Bronchial epithelial cell (primary cell): ENCODE measurements at regions not wholly inside any gene's neighbourhood (a gene's known extent, or its start where the extent isn't known, plus 50 kb on each side); places are given as distances from the start of the nearest gene placed in this dataset.

Experiments
- DNase-seq: peaks from one replicate; pipeline ENCODE4 v3.0.0-alpha.2; 2010; ENCODE audit warnings: low read depth
- FAIRE-seq: peaks from 2 replicates; lab custom pipeline; 2011; peaks lifted over from hg19 to GRCh38; lab: Jason Lieb, UNC
- H3K27me3 ChIP-seq: 2 replicates; pipeline ENCODE4 v1.5.1; 2011; ENCODE audit warnings: low read length; ENCODE audit not compliant: control insufficient read depth, insufficient read depth
- H3K36me3 ChIP-seq: 2 replicates; pipeline ENCODE4 v1.5.1; 2011; ENCODE audit warnings: low read length; ENCODE audit not compliant: control insufficient read depth, insufficient read depth
- H3K4me3 ChIP-seq: 2 replicates; pipeline ENCODE4 v1.5.1; 2011; ENCODE audit warnings: mild to moderate bottlenecking, low read depth, low read length, control low read depth
- CTCF ChIP-seq: IDR thresholded peaks from 2 replicates; pipeline ENCODE4 v1.5.1; 2011; ENCODE audit warnings: mild to moderate bottlenecking, moderate library complexity, low read length, control low read depth, inconsistent platforms; ENCODE audit not compliant: insufficient read depth, severe bottlenecking

GRCh38 chr5:4847766-4848165, 292.4 kb upstream of the ADAMTS16 start:
- H3K36me3 ChIP-seq = no peaks in the 10 kb centered on the region
- DNase-seq = no peak
- H3K4me3 ChIP-seq = no peak overlapping the region
- TF ChIP-seq CTCF = no peak
- FAIRE-seq = no peak
- H3K27me3 ChIP-seq = no peaks in the 10 kb centered on the region

GRCh38 chr5:4855036-4855435, 285.1 kb upstream of the ADAMTS16 start:
- DNase-seq (no peak), FAIRE-seq (no peak)
- H3K36me3 ChIP-seq = no peaks in the 10 kb centered on the region
- no peaks in the 10 kb centered on the region for H3K27me3 ChIP-seq
- no peak overlapping the region for H3K4me3 ChIP-seq
- TF ChIP-seq CTCF = no peak

GRCh38 chr5:4855880-4856279, 284.2 kb upstream of the ADAMTS16 start:
- Histone ChIP-seq H3K36me3 (no peaks in the 10 kb centered on the region), H3K4me3 (no peak overlapping the region), H3K27me3 (no peaks in the 10 kb centered on the region)
- no peak for TF ChIP-seq CTCF
- FAIRE-seq = no peak
- DNase-seq = no peak

- no peak for TF ChIP-seq CTCF
- FAIRE-seq (no peak), DNase-seq (no peak)
- H3K36me3 ChIP-seq = no peaks in the 10 kb centered on the region
- no peak overlapping the region for H3K4me3 ChIP-seq
- no peaks in the 10 kb centered on the region for H3K27me3 ChIP-seq
These were observed 282.4 kb upstream of the ADAMTS16 start for GRCh38 chr5:4857761-4858160.

GRCh38 chr5:4859500-4860235, 280.5 kb upstream of the ADAMTS16 start:
- DNase-seq = no peak
- H3K27me3 ChIP-seq = no peaks in the 10 kb centered on the region
- TF ChIP-seq CTCF = no peak
- FAIRE-seq = no peak
- H3K36me3 ChIP-seq = no peaks in the 10 kb centered on the region
- H3K4me3 ChIP-seq = no peak overlapping the region

GRCh38 chr5:4860631-4861030, 279.5 kb upstream of the ADAMTS16 start:
- FAIRE-seq = no peak
- Histone ChIP-seq H3K27me3 (no peaks in the 10 kb centered on the region), H3K4me3 (no peak overlapping the region), H3K36me3 (no peaks in the 10 kb centered on the region)
- DNase-seq = no peak
- no peak for TF ChIP-seq CTCF
